Lower lobe of right lung (tissue), 2 donors: ENCODE measurements at regions not wholly inside any gene's neighbourhood (a gene's known extent, or its start where the extent isn't known, plus 50 kb on each side); places are given as distances from the start of the nearest gene placed in this dataset.

Source experiments
- ATAC-seq, 2 donors: fragments of 200-7000 bp; cut with Tn5 transposase; one replicate each; pipeline ENCODE4 v1.9.1; 2020 to 2022; ENCODE audit warnings: mild to moderate bottlenecking in 2 of 2, moderate library complexity in 2 of 2
- DNase-seq: peaks from one replicate; pipeline ENCODE4 v3.0.0-alpha.2; 2020
- H3K27ac ChIP-seq: fragments of 200-600 bp; one replicate; pipeline ENCODE4 v1.8.0; 2022
- H3K27me3 ChIP-seq: fragments of 200-600 bp; one replicate; pipeline ENCODE4 v1.8.0; 2022; ENCODE audit warnings: low read depth
- H3K36me3 ChIP-seq: fragments of 200-600 bp; one replicate; pipeline ENCODE4 v1.8.0; 2022; ENCODE audit warnings: mild to moderate bottlenecking
- H3K4me1 ChIP-seq: fragments of 200-600 bp; one replicate; pipeline ENCODE4 v1.8.0; 2022
- H3K4me3 ChIP-seq: fragments of 200-600 bp; one replicate; pipeline ENCODE4 v1.8.0; 2022; ENCODE audit warnings: mild to moderate bottlenecking
- H3K9me3 ChIP-seq: fragments of 200-600 bp; one replicate; pipeline ENCODE4 v1.8.0; 2022
- intact Hi-C: fragments of 100-400 bp; cut with DNase I; formaldehyde crosslinking; loops from one replicate; pipeline ENCODE4 v1.11.0; 2022
- TF ChIP-seq, protein P1 (sequence below): fragments of 200-600 bp; IDR thresholded peaks from one replicate; pipeline ENCODE4 v1.8.0; 2022; ENCODE audit warnings: antibody characterized with exemption, mild to moderate bottlenecking
- donor health status: DM: no; HTN: yes; CAD: no; lungs with severe emphysema.

DNA sequence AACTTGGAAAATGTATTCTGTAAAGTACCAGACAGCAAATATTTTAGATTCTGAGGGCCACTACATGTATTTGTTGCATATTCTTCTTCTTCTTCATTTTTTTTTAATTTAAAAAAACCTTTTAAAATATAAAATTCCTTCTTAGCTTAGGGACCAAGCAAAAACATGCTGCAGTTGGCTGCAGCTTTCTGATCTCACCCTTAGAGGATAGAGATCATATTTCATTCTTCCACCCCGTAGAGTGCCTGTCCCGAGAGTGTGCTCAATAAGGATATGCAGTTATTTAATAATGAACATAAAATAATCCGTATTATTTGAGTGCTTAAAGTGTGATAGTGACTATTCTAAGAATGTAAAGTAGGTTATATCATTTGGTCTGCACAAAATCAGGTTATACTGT lies 204.2 kb upstream of the CD180 start:
- Histone ChIP-seq H3K27me3 (no peaks in the 10 kb centered on the region), H3K4me3 (no peak overlapping the region), H3K36me3 (no peaks in the 10 kb centered on the region), H3K9me3 (no peaks in the 10 kb centered on the region), H3K4me1 (no peaks in the 10 kb centered on the region), H3K27ac (no peak overlapping the region)
- no peak for ATAC-seq
- intact Hi-C loops, result no loop called here
- DNase-seq, result no peak
- TF ChIP-seq, protein P1, sequence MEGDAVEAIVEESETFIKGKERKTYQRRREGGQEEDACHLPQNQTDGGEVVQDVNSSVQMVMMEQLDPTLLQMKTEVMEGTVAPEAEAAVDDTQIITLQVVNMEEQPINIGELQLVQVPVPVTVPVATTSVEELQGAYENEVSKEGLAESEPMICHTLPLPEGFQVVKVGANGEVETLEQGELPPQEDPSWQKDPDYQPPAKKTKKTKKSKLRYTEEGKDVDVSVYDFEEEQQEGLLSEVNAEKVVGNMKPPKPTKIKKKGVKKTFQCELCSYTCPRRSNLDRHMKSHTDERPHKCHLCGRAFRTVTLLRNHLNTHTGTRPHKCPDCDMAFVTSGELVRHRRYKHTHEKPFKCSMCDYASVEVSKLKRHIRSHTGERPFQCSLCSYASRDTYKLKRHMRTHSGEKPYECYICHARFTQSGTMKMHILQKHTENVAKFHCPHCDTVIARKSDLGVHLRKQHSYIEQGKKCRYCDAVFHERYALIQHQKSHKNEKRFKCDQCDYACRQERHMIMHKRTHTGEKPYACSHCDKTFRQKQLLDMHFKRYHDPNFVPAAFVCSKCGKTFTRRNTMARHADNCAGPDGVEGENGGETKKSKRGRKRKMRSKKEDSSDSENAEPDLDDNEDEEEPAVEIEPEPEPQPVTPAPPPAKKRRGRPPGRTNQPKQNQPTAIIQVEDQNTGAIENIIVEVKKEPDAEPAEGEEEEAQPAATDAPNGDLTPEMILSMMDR, result no peak

DNA sequence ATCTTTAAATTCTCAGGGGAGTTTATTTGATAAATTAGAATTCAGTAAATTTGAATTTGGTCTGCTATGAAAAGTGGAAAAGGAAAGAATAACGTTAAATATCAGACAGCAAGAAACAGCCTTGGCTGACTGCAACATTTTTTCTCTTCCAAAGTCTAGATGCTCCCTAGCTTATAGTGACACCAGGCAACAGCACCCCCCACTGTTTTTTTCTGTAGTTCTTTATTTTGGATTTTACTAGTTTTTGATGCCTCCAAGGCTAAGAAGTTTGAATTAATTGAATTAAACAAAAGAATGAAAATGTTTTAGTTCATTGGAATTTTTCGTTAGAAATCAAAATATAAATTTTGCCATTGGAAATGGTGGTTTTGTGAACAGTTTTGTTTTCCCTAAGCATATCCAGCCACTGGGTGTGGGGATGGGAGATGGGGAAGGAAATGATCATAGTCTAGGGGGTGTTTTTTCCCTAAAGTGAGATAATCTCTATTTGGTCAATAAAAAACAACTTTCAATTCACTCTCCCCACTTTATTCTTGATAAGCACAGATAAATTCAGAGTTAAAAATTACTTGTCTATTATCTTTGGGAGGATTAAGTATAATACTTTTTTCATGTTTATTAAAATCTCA lies 199.3 kb upstream of the CD180 start:
- Histone ChIP-seq H3K27me3 (no peaks in the 10 kb centered on the region), H3K9me3 (no peaks in the 10 kb centered on the region), H3K4me1 (no peaks in the 10 kb centered on the region), H3K36me3 (no peaks in the 10 kb centered on the region), H3K4me3 (no peak overlapping the region), H3K27ac (no peak overlapping the region)
- TF ChIP-seq, protein P1, result no peak
- DNase-seq (no peak), ATAC-seq (no peak)
- intact Hi-C loops, result no loop called here

DNA sequence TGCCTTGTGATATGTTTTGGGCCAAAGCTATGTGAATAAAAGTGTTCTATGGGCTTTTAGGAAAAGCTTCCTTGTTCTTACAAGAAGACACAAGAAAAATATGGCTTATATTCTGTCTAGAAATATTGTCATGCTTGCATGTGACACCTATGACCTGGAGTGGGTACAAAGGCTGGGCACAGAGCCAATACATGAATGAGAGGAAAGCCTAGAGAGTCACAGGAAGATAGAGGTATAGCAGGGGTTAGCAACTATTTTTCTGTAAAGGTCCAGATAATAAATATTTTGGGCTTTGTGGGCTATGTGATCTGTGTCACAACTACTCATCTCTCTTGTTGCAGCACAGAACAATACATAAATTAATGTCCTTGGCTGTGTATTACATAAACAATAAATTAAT lies 196.6 kb upstream of the CD180 start:
- Histone ChIP-seq H3K27ac (no peak overlapping the region), H3K4me1 (no peaks in the 10 kb centered on the region), H3K9me3 (no peaks in the 10 kb centered on the region), H3K27me3 (no peaks in the 10 kb centered on the region), H3K36me3 (no peaks in the 10 kb centered on the region), H3K4me3 (no peak overlapping the region)
- intact Hi-C loops, result no loop called here
- DNase-seq, result no peak
- TF ChIP-seq, protein P1, result no peak
- no peak for ATAC-seq

DNA sequence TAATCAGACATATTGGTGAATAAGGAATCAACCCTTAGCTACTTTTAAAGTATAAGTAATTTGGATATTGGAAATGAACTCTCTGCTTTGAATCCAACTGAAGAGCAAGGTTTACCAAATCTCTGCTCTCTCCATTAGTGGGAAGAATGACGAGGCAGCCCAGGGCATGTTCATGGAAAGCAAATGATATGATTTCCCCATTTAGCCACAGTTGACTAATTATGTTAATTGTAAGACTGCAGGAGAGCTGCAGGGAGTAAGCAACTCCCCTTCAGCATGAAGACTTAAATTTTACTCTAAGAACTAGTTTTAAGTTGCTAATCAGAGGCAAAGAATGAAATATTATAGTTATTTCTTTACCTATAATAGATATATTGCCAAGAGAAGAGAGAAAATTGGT lies 194.3 kb upstream of the CD180 start:
- no peak for DNase-seq
- no peaks in the 10 kb centered on the region for H3K36me3 ChIP-seq
- intact Hi-C loops, result no loop called here
- no peaks in the 10 kb centered on the region for H3K9me3 ChIP-seq
- no peaks in the 10 kb centered on the region for H3K4me1 ChIP-seq
- no peak overlapping the region for H3K4me3 ChIP-seq
- no peaks in the 10 kb centered on the region for H3K27me3 ChIP-seq
- no peak overlapping the region for H3K27ac ChIP-seq
- TF ChIP-seq, protein P1, result no peak
- no peak for ATAC-seq

DNA sequence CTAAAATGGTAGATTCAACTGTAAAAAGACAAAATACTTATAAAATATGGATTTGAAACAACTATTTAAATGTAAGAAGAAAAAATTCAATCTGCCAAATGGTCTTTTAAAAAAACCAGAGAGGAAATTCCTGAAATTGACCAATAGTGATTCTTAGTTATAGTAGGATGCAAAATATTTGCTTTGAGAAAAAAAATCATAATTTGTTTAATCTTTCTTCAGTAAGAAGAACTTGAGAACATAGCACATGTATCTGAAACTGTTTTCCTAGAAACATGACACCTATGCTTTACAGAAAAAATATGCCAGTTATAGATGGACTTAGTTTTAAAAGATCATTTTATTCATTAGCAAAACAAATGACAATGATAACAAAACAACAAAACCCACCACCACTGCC lies 186.9 kb upstream of the CD180 start:
- Histone ChIP-seq H3K27ac (no peak overlapping the region), H3K4me3 (no peak overlapping the region), H3K9me3 (no peaks in the 10 kb centered on the region), H3K4me1 (no peaks in the 10 kb centered on the region), H3K36me3 (no peaks in the 10 kb centered on the region), H3K27me3 (no peaks in the 10 kb centered on the region)
- TF ChIP-seq, protein P1, result no peak
- intact Hi-C loops, result no loop called here
- no peak for ATAC-seq
- no peak for DNase-seq
